ENCODE measurements at regions not wholly inside any gene's neighbourhood (a gene's known extent, or its start where the extent isn't known, plus 50 kb on each side); places are given as distances from the start of the nearest gene placed in this dataset.

DNA sequence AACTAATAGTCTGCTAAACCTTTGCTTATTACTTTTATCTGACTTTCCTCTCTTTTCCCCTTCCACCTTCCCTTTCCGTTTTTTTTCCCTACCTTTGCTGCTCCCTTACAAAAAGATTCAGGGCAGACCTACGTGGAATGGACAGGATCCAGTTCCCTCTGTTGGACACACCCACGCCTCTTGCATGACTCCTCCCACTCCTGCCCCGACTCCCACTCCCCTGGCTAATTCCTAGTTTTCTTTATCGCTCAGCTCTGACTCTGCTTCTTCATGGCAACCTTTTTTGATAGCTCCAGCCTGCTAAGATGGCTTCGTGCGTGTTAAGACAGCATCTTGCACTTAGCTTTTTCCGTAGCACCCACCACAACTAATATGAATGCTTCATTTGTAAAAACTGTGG, 715.6 kb upstream of the NRSN1 start:
- Histone ChIP-seq H3K9me3 (ENCODE audit: severe bottlenecking) (no peaks in the 10 kb centered on the region), H3K27me3 (ENCODE audit: insufficient read depth, low read depth, severe bottlenecking) (no peaks in the 10 kb centered on the region), H3K4me3 (ENCODE audit: low read depth, low read length) (no peak overlapping the region), H3K36me3 (no peaks in the 10 kb centered on the region), H3K27ac (no peak overlapping the region)
- DNase-seq = no peak
- TF ChIP-seq, protein P1, sequence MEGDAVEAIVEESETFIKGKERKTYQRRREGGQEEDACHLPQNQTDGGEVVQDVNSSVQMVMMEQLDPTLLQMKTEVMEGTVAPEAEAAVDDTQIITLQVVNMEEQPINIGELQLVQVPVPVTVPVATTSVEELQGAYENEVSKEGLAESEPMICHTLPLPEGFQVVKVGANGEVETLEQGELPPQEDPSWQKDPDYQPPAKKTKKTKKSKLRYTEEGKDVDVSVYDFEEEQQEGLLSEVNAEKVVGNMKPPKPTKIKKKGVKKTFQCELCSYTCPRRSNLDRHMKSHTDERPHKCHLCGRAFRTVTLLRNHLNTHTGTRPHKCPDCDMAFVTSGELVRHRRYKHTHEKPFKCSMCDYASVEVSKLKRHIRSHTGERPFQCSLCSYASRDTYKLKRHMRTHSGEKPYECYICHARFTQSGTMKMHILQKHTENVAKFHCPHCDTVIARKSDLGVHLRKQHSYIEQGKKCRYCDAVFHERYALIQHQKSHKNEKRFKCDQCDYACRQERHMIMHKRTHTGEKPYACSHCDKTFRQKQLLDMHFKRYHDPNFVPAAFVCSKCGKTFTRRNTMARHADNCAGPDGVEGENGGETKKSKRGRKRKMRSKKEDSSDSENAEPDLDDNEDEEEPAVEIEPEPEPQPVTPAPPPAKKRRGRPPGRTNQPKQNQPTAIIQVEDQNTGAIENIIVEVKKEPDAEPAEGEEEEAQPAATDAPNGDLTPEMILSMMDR (IDR thresholded peaks at IDR 0.05; ENCODE audit: low read depth, low read length) = no peak

DNA sequence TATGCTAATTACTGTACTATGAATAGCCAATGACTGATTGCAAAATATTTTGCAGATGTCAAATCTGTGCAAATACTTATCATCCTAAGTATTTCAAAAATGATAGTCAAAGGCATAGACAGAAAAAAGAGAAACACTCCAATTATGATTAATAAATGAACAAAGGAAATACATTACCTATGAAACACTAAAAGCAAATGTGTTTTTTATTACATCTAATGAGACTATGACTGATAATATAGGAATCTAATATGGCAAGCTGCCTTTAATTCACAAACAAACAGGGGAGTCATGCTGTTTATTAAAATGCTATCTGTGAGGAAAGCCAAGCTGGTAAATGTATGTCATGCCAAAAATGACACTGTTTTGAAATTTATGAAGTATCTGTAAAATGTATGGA, 713.2 kb upstream of the NRSN1 start:
- no peak for DNase-seq
- Histone ChIP-seq H3K27me3 (ENCODE audit: insufficient read depth, low read depth, severe bottlenecking) (no peaks in the 10 kb centered on the region), H3K36me3 (no peaks in the 10 kb centered on the region), H3K9me3 (ENCODE audit: severe bottlenecking) (no peaks in the 10 kb centered on the region), H3K4me3 (ENCODE audit: low read depth, low read length) (no peak overlapping the region), H3K27ac (no peak overlapping the region)
- TF ChIP-seq, protein P1 (IDR thresholded peaks at IDR 0.05; ENCODE audit: low read depth, low read length) = no peak

DNA sequence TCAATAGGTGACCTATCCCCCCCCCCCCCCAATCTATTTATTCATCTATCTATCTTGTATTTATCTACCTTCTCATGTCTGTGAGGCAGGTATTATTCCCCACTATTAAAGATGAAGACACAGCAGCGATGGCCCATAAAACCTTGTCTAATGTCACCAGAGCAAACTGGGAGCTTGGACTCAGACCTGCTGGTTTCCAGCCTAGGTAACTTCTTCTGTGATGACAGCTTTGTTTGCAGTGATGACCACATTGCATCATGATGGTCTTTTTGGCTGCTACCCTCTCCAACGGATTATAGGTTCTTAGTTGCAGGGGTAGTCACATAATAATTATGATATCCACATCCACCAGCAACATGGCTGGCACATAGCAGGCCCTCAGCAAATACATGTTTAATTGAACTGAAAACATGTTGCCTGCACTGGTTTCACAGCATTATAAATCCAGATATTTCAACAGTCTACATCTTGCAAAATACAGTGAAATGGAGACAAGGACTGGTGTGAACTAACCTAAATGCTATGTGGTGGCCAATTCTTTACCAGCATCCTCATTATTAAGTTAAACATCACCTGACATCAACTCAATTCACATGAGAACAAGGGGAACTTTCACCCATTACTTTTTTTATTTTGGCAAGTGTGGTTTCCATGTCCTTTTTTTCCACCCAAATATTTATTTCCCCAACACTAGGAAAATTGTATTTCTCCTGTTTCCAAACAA, 712.5 kb upstream of the NRSN1 start:
- no peaks in the 10 kb centered on the region for H3K9me3 ChIP-seq (ENCODE audit: severe bottlenecking)
- H3K27me3 ChIP-seq (ENCODE audit: insufficient read depth, low read depth, severe bottlenecking) = no peaks in the 10 kb centered on the region
- H3K4me3 ChIP-seq (ENCODE audit: low read depth, low read length) = no peak overlapping the region
- no peak overlapping the region for H3K27ac ChIP-seq
- TF ChIP-seq, protein P1 (IDR thresholded peaks at IDR 0.05; ENCODE audit: low read depth, low read length) = no peak
- no peak for DNase-seq
- no peaks in the 10 kb centered on the region for H3K36me3 ChIP-seq

DNA sequence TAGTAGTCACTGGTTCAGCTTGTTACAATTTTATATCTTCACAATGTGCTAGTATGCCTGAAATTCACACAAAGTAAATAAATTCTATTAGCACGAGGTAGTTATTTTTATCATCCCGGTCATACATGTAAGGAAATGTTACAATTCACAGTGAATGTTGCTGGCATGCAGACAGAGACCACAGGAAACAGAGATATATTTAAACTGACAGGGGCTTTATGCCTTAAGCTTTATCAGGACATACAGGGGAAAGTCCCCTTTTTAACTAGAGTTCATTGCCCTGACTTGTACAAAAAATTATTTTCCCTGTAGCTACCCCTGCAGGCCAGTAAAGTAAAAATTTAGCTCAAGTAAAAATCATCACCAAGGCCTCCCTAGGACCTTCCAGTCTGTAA, 712.0 kb upstream of the NRSN1 start:
- H3K27me3 ChIP-seq (ENCODE audit: insufficient read depth, low read depth, severe bottlenecking) = no peaks in the 10 kb centered on the region
- H3K27ac ChIP-seq = no peak overlapping the region
- H3K9me3 ChIP-seq (ENCODE audit: severe bottlenecking) = no peaks in the 10 kb centered on the region
- no peak overlapping the region for H3K4me3 ChIP-seq (ENCODE audit: low read depth, low read length)
- no peaks in the 10 kb centered on the region for H3K36me3 ChIP-seq
- TF ChIP-seq, protein P1 (IDR thresholded peaks at IDR 0.05; ENCODE audit: low read depth, low read length) = peak; percentile 7; the same call in 1 of the 2 replicates
- no peak for DNase-seq

DNA sequence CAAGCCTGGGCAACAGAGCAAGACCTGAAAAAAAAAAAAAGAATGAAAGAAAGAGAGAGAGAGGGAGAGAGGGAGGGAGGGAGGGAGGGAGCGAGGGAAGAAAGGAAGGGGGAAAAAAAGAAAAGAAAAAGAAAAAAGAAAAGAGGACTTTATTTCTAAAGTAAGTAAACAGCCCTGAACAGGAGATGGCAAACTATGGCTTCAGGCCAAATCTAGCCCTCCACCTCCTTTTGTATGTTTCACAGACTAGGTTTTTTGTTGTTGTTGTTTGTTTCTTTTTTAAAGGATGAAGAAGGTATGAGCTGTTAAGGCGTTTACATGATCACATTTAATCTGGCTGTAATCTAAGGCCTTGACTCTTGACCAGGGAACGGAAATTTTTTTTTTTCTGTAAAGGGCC, 711.1 kb upstream of the NRSN1 start:
- no peaks in the 10 kb centered on the region for H3K27me3 ChIP-seq (ENCODE audit: insufficient read depth, low read depth, severe bottlenecking)
- H3K4me3 ChIP-seq (ENCODE audit: low read depth, low read length) = no peak overlapping the region
- no peaks in the 10 kb centered on the region for H3K9me3 ChIP-seq (ENCODE audit: severe bottlenecking)
- no peaks in the 10 kb centered on the region for H3K36me3 ChIP-seq
- TF ChIP-seq, protein P1 (IDR thresholded peaks at IDR 0.05; ENCODE audit: low read depth, low read length) = no peak
- no peak for DNase-seq
- H3K27ac ChIP-seq = no peak overlapping the region
